DMS 273 (cell line): ENCODE measurements at regions not wholly inside any gene's neighbourhood (a gene's known extent, or its start where the extent isn't known, plus 50 kb on each side); places are given as distances from the start of the nearest gene placed in this dataset.

Experiments
- DNase-seq: peaks from one replicate; lab custom pipeline; 2025; ENCODE audit not compliant: unreplicated experiment; lab: John Stamatoyannopoulos, UW

DNA sequence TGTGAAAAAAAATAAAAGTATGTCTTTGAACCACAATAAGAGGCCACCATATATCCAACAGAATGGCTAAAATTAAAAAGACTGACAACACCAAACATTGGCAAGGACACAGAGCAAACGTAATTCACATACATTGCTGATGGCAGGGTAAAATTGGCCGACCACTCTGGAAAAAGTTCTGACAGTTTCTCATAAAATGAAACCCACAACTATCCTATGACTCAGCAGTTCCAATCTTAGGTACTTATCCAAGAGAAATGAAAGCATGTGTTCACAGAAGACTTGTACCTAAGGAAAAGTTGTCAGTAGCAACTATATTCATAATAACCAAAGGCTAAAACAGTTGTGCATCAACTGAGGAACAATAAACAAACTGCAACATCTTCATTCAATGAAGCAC lies 357.3 kb upstream of the XYLT1 start:
- DNase-seq: no peak

DNA sequence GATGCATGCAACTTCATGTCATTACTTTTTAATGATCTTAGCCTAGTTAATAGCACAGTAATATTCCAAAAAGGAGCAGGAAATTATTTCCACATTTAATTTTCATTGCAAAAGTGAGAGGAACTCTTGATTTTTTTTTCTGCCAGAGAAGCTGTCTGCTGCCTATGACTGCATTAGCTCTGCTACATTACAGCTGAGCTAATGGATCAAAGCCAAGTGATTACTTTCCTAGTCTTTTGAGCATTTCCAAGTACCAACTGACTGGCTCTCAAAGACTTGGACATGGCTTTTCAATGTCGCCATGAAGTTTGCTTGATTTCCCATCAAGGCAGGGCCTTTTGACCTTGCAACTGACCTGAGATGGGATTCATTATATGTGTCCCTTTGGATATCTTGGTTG lies 356.6 kb upstream of the XYLT1 start:
- DNase-seq: peak; percentile 5

DNA sequence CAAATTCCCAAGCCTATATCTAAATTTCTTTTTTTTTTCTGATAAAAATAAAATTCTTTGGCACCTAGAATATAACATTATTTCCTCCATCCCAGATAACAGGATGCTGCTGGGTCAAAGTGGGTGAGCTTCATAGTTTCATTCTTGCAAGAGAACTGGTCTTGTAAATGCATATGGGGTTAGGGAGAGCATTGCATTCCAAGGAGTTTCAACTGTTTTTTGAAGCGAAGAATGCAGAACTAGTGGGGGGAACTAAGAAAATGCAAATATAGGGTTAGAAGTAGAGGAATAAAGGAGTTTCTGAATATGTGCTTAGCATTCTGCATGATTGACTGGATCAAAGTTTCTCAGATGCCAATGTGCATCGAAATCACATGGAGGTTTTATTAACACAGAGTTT lies 347.2 kb upstream of the XYLT1 start:
- no peak for DNase-seq

DNA sequence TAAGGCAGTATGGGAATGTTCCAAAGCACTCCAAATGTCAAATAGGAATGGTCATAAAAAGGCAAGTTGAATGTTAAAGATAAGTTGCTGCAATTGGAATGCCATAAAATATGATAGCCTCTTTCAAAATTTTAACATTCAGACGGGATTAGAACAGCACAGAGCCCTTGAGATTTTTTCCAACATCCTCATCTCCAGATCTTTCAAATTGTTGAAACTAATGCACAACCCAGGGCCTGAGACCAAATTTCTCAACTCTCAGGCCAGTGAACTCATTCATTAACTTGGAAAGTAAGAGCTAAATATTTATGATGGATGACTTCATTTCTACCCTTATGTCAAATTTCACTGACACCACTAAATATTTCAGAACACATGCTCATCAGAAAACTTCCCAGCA lies 346.5 kb upstream of the XYLT1 start:
- no peak for DNase-seq

DNA sequence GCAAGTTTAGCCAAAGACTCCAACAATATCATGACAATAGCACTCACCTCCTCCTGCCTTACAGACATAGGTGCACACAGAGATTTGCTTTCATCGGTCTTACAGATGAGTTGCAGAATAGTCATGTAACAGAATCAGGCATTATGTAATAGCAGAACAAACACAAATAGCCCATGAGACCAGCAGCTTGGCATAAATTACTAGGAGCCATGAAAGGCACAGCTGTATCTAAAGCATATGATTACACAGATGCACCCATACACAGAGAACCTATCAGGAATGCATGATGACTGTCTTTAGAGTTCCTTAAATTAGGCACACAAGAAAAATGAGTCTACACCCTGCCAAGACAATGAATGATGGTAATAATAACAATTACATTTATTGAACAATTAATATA lies 342.0 kb upstream of the XYLT1 start:
- no peak for DNase-seq

DNA sequence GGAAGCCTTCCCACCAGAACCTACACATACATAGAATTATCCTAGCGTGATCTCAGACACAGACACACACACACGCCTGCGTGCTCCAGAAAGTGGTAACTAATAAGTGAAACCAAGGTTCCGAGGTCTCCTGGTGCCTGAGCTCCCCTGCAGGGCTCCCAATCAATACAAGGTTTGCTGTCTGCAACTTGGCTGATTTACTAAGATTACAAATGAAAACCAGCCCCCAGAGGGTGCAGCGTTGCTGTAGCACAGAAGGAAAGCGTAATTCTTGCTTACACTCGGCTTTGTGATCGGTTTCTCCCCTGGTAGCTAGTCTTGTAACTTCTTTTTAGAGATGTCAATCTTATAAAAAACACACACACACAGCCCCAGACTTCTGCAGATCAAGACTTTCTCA lies 334.1 kb upstream of the XYLT1 start:
- DNase-seq: no peak

DNA sequence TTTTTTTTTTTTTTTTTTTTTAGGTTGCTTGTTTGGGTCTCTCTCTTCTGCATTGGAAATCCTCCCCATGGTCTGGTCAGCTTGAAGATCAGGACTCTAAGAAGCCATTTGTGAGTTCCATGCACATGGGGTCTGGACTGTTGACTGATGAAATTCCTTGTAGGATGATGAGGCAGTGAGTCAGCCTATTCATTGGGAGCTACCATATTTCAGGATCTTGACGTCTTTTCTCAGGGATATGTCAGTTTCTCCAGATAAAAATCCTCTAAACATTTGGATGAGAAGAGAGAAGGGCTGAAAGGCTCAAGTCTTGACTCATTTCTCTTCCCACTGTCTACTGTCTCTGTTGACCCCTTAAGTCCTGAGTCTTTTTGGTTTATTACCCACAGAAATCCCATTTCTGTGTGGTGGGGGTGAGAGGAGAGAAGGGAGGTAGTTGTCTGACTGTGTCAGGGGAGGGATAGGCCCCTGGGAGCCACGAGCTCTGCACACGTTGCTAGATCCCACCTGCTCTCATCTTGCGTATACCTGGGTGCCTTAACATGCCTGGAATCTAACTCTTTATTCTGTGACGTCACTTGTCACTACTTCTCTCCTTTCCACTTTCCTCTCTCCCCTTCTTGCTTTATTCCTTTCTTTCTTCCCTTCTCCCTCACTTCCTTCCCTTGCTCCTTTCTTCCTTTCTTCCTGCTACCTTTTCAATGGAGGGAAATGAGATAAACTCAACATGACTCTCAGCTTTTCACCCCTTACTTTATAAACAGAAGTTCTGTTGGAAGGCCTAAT lies 333.1 kb upstream of the XYLT1 start:
- no peak for DNase-seq

DNA sequence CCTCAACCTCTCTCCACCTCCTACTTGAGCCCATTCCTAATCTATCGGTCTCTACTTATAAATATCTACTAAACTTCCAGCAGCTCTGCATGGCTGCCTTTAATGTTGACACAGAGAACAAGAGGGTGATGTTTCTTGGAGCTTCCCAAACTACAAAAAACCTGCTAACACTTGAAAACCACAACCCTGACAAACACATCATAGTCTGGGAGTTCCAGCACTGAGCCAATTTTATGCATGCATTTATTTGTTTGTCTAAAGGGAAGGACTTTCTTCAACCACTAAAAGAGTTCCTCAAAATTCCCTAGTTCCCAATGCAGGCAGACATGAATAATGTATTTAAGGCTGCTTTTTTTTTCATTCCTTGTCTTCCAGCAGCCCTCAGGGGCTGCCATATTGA lies 331.8 kb upstream of the XYLT1 start:
- DNase-seq: no peak

DNA sequence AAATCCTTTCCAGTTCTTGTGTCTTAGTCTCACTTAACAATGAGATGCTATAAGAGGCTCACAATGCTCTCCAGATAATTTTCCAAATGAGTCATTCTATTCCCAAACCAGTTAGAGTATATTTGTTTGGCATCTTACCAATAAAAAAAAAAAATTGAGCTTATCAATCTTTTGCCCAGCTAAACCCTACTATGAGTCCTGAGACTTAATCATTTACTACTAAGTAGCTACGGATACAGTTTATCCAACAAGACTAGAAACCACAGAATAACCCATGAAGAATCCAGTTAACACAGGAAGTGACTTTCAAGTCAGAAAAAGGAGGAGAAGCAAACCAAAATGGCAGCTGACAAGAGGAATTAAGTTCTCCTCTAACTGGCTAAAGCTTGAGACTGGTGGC lies 330.3 kb upstream of the XYLT1 start:
- DNase-seq: no peak

DNA sequence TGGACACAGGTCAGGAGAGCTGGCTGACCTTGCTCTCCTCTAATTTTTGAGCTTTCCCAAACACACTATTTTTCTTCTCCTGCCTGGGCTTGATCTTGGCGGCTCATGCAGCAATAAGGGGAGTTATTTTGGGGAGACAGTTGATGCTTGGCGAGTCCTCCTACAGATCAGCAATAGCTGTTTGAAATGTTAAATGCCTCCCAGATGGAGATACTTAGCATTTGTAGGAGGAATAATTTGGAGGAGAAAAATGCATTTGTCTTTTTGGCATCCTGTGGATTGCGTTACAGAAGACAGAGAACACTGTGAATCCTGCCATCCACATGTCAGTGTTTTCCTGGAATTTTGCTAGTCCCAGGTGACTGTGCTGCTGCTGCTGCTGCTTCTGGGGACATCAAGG lies 328.0 kb upstream of the XYLT1 start:
- DNase-seq: no peak

DNA sequence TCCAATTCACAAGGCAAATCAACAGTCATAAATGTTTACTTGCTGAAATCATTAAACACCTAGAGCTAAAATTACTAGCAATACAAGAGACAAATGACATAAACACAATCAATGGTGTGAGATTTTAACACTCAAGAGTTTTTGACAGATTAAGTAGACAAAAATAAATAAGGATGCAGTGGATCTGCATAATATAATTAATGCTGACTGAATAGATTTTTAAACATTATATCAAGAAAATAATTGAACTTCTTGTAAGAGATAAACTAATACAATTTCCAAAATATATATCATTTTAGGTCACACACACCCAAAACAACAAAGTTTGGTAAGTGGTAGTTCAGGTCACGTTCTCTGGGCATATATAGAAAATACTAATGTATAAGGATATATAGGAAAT lies 322.6 kb upstream of the XYLT1 start:
- no peak for DNase-seq

DNA sequence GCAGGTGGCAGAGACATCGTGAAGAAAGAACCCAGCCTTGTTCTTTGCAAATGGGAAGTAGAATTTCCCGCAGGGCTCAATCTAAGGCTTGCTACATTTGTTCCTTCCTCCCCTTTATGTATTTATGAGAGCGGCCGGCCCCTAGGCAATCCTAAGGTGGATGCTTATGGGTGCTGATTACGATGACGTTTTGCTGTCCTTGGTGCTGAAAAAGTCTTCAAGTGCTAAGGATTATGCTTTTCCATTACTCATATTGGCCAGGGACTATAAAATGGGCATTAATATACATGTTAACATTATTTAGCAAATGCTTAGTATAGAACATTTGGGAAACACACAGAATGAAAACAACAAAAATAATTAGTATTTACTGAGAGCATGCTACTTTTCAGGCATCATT lies 313.3 kb upstream of the XYLT1 start:
- DNase-seq: peak; percentile 17

DNA sequence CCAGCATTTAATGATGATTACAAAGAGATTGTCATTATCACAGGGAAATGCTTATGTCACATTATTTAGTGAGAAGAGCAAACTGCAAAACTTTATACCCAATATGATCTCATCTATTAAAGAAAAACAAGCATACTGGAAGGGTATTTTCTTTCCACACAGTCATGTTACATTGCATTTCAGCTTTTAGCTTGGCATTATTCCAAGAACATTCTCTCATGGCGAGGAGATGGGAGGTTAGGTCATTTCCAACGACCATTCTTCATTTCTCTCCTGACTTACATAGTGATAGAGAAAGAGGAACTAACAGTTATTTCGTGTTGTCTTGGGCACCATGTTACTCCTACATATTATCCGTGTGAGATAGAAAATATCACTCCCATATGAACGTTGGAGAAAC lies 309.4 kb upstream of the XYLT1 start:
- DNase-seq: no peak

DNA sequence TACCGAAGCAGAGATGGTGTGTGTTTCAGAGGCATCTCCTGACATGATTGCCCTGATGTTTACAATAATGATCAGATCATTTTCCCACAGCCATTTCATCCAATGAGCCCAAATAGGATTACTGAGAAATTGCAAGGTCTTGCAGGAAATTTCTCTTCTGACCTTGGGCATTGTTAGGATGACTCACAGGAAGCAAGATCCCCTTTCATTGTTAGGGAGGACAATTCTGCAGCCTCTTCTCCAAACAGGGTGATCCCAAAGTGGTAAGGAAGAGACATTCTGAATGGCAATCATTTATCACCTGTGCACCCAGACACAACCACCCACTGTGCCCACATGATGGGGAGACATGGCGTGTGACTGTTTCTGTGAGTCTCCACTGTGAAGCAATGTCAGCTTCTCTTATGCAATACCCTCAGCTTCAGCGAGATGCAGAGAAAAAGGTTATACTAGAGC lies 306.7 kb upstream of the XYLT1 start:
- no peak for DNase-seq

DNA sequence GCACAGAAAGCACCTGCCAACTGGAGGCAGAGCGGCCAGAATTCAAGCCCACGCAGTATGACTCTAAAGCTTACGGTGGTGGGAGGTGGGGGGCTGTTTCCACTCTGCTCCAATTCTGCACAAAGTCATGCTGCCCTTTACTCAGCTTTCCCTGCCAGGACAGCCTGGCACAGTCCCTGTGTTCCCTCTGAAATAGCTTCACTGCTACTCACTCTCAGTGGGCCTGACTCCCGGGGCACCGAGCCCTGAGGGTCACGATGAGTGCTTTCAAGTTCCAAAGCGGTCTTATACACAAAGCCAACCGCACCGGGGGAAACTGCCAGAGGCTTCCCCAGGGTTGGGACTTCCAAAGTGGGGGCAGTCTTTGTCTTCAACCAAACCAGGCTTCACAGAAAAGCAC lies 306.1 kb upstream of the XYLT1 start:
- DNase-seq: no peak

DNA sequence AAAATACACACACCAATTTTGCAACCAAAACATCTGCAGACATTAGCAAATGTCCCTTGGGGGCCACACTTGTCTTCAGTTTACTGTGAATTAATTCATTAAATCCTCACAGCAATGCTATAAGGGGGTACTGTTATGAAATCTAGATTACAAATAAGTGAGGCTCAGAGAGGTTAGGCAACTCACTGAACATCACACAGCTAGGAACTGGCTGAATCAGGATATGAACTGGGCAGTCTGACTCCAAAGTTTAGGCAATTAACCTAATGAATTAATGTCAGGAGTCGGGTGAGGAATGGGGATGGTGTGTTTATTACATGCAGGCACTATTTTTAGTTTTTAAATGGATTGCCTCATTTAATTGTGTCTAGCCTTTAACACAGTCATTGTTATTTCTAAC lies 305.7 kb upstream of the XYLT1 start:
- DNase-seq: no peak

DNA sequence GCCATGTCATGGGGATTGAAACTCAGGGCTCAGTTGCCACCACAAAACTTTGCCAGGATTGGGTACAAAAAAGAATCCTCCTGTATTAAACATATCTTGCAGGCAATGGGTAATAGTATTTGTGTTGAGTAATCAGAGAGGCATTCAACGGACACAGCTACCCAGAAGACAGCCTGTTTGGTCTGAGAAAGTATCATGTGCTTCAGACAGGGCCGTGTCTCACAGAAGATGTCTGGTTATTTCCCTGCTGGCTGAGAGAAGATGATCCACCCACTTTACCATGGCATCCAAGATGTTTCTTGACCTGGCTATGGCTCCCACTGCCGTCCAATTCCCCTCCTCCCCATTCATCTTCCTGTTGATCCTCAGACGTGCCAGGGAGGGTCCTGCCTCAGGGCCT lies 304.3 kb upstream of the XYLT1 start:
- DNase-seq: no peak

DNA sequence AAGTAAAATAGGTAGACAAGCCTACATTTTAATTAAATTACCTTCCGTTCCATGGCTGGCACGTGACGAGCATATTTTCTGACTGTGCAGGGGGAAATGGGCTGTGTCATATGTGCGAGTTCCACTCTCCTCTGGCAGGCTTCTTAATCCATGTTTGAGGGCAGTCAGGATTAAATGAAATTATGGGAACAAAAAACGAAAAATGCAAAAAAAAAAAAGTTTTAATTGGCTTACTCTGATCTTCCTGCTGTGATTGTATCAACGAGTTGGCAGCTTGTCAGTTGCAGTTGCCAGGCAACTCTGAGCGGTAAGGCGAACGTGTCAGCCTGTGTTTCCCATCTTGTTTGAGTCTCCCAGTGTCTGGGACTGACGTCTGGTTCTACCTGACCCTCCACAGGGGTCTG lies 302.9 kb upstream of the XYLT1 start:
- DNase-seq: peak; percentile 51

DNA sequence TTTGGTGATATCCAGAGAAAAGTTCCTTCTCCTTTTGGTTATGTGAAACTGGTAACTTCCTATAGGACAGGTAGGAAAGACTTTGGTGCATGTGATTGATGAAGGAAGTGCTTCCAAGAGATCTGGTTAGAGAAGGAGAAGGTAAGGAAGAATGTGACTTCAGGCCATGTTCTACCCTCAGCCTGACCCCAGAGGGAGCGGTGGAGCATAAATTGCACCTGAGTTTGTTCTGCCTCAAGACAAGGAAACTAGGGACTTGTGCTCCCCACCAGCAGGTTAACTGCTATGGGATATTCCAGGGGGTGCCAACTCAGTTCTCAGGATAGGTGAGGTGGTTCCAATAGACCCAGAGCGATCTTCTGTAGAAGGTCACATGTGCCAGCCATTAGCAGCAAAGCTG lies 299.3 kb upstream of the XYLT1 start:
- DNase-seq: no peak

DNA sequence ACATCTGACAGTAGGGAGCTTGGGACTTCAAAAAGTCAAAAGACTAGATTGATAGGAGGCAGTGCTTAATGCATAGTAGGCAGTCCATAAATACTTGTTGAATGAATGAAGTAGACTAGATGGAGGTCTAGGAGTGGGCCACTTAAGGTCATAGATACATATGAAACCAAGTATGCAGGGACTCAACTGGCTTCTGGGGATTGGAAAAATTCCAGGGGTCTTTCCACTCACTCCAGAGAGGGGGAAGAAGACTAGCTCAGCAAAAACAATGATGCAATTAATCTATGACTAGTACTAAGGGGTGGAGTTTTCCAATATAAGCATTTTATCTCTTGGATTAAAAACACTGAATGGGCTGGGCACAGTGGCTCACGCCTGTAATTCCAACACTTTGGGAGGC lies 298.3 kb upstream of the XYLT1 start:
- DNase-seq: no peak

DNA sequence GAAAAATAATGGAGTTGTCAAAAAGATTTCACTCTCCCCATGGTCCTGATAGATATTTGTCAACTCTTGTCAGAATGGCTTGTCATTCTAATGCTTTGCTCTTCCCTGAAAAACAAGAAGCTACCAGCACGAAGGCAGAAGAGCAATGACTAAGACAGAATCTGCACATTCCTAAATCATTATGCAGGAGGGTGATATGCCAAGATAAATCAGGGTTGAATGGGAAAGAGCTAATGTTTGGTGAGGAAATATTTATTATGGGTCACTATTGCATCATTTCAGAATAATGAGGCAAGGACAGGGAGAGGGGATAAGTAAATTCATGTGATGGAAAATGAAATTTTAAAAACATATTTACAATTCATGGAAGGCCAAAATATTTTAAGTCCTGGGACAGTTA lies 297.5 kb upstream of the XYLT1 start:
- DNase-seq: no peak

DNA sequence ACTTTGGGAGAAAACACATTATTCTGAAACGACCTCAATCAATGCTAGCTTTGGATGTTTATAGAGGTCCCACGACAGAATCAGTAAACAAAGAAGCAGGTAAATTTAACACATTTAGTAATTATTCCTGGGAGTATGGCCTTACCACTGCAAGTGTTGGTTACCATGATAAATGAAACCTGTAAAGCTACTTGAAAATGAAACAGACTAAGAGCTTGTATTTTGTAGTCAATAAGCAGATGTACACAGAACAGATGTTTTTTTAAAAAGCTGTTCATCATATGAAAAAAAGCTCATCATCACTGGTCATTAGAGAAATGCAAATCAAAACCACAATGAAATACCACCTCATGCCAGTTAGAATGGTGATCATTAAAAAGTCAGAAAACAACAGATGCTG lies 295.3 kb upstream of the XYLT1 start:
- DNase-seq: no peak
